CD4-positive, alpha-beta T cell (primary cell): ENCODE measurements at regions not wholly inside any gene's neighbourhood (a gene's known extent, or its start where the extent isn't known, plus 50 kb on each side); places are given as distances from the start of the nearest gene placed in this dataset.

Source experiments
- ATAC-seq: fragments of 200-7000 bp; cut with Tn5 transposase; one replicate; pipeline ENCODE4 v1.10.0; 2022; ENCODE audit warnings: mild to moderate bottlenecking; ENCODE audit not compliant: poor library complexity
- CTCF ChIA-PET: fragments of 350-600 bp; sonication (Branson Sonifier 250); formaldehyde crosslinking; loops from one replicate; lab custom pipeline; 2021; ENCODE audit warnings: antibody characterized with exemption, inconsistent platforms; lab: Charles Lee
- POLR2A ChIA-PET: fragments of 350-600 bp; sonication (Branson Sonifier 250); formaldehyde crosslinking; loops from one replicate; lab custom pipeline; 2021; ENCODE audit warnings: antibody characterized with exemption, inconsistent platforms; lab: Charles Lee
- DNase-seq, 14 experiments: peaks; one replicate each; pipeline ENCODE4 v3.0.0-alpha.2; 2013 to 2020; ENCODE audit warnings: mixed read lengths in 2 of 14
- H3K27ac ChIP-seq, 2 donors: one replicate each; pipeline versions ENCODE4 v1.5.1 to v1.7.0; 2013; ENCODE audit warnings: low read length in 2 of 2, low read depth in 1 of 2, mild to moderate bottlenecking in 1 of 2
- H3K27me3 ChIP-seq, 2 experiments: 1 replicate in 1 of 2; 2 replicates in 1 of 2; pipeline versions ENCODE4 v1.6.1 to v1.7.0; 2013; ENCODE audit warnings: low read length in 2 of 2, control low read depth in 1 of 2, mild to moderate bottlenecking in 1 of 2, moderate library complexity in 1 of 2; ENCODE audit not compliant: insufficient read depth in 2 of 2, control insufficient read depth in 1 of 2
- H3K36me3 ChIP-seq: one replicate; pipeline ENCODE4 v1.6.1; 2013; ENCODE audit warnings: low read length, control low read depth; ENCODE audit not compliant: insufficient read depth
- H3K4me1 ChIP-seq: one replicate; pipeline ENCODE4 v1.6.1; 2013; ENCODE audit warnings: low read length, control low read depth; ENCODE audit not compliant: insufficient read depth
- H3K4me3 ChIP-seq: one replicate; pipeline ENCODE4 v1.5.1; 2013; ENCODE audit warnings: mild to moderate bottlenecking, low read length, moderate library complexity
- H3K9me3 ChIP-seq, 2 experiments: 1 replicate in 1 of 2; 2 replicates in 1 of 2; pipeline versions ENCODE4 v1.6.1 to v1.7.0; 2013; ENCODE audit warnings: low read length in 2 of 2, mild to moderate bottlenecking in 2 of 2, control low read depth in 1 of 2, moderate library complexity in 1 of 2; ENCODE audit not compliant: control insufficient read depth in 1 of 2, insufficient read depth in 1 of 2
- H3K27ac Mint-ChIP-seq: one replicate; pipeline ENCODE4 v1.8.0; 2020; ENCODE audit warnings: mixed read lengths
- H3K27me3 Mint-ChIP-seq: one replicate; pipeline ENCODE4 v1.8.0; 2021; ENCODE audit warnings: mixed read lengths
- H3K36me3 Mint-ChIP-seq: one replicate; pipeline ENCODE4 v1.8.0; 2021; ENCODE audit warnings: low read depth, mixed read lengths
- H3K4me1 Mint-ChIP-seq: one replicate; pipeline ENCODE4 v1.8.0; 2021; ENCODE audit warnings: low read depth, mixed read lengths
- H3K4me3 Mint-ChIP-seq: one replicate; pipeline ENCODE4 v1.8.0; 2020; ENCODE audit warnings: mild to moderate bottlenecking, mixed read lengths
- H3K9me3 Mint-ChIP-seq: one replicate; pipeline ENCODE4 v1.8.0; 2020; ENCODE audit warnings: mixed read lengths
- intact Hi-C, 2 experiments: fragments of 100-400 bp; cut with DNase I in 1 of 2; cut with micrococcal nuclease in 1 of 2; formaldehyde crosslinking; loops; one replicate each; pipeline versions ENCODE4 v1.15.1 to v1.9.0; 2023 to 2025; cut with DNase I, micrococcal nuclease
- TF ChIP-seq, protein P1 (sequence below): fragments of 200-600 bp; IDR thresholded peaks from one replicate; pipeline ENCODE4 v1.8.0; 2022; ENCODE audit warnings: antibody characterized with exemption, mild to moderate bottlenecking

- peaks cover 2% of the 10 kb centered on the region for H3K9me3 Mint-ChIP-seq
- CTCF ChIA-PET, result no interaction called here
- no peak overlapping the region for H3K27ac Mint-ChIP-seq
- H3K9me3 ChIP-seq, result no peaks in the 10 kb centered on the region
- no peaks in the 10 kb centered on the region for H3K36me3 Mint-ChIP-seq
- no peak overlapping the region for H3K4me3 Mint-ChIP-seq
- no peaks in the 10 kb centered on the region for H3K36me3 ChIP-seq
- H3K4me1 ChIP-seq, result no peaks in the 10 kb centered on the region
- H3K27me3 Mint-ChIP-seq, result peaks cover 4% of the 10 kb centered on the region
- DNase-seq (no peak), ATAC-seq (no peak)
- intact Hi-C loops, result no loop called here
- H3K4me3 ChIP-seq, result no peak overlapping the region
- no peak overlapping the region for H3K27ac ChIP-seq
- H3K4me1 Mint-ChIP-seq, result no peaks in the 10 kb centered on the region
- H3K27me3 ChIP-seq, result peaks cover 0 to 3% of the 10 kb centered on the region in 2 experiments
- POLR2A ChIA-PET, result no interaction called here
- TF ChIP-seq, protein P1, sequence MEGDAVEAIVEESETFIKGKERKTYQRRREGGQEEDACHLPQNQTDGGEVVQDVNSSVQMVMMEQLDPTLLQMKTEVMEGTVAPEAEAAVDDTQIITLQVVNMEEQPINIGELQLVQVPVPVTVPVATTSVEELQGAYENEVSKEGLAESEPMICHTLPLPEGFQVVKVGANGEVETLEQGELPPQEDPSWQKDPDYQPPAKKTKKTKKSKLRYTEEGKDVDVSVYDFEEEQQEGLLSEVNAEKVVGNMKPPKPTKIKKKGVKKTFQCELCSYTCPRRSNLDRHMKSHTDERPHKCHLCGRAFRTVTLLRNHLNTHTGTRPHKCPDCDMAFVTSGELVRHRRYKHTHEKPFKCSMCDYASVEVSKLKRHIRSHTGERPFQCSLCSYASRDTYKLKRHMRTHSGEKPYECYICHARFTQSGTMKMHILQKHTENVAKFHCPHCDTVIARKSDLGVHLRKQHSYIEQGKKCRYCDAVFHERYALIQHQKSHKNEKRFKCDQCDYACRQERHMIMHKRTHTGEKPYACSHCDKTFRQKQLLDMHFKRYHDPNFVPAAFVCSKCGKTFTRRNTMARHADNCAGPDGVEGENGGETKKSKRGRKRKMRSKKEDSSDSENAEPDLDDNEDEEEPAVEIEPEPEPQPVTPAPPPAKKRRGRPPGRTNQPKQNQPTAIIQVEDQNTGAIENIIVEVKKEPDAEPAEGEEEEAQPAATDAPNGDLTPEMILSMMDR, result no peak
These were observed 280.4 kb downstream of the UBE3D start for GRCh38 chr6:82785206-82785605.

DNA sequence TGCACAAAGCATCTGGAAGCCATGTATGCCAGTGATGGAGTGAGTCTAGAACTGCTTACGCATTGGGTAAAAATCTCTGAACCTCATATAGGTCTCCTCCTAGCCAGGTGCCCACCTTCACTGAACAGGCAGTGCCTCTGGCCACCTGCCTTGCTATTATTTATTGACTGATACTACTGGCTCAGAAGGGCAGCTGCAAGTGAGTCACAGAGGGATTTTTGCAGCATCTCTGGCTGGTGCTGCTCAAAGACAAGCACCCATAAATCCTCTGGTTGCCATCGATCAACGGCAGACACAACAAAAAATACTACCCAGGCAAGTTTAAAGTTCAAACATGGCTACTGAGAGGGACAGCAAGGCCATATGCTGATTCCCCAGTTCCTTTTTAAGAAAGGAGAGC lies 279.4 kb downstream of the UBE3D start:
- peaks cover 4% of the 10 kb centered on the region for H3K9me3 Mint-ChIP-seq
- no peak overlapping the region for H3K27ac Mint-ChIP-seq
- no peak for ATAC-seq
- no peaks in the 10 kb centered on the region for H3K4me1 ChIP-seq
- no peaks in the 10 kb centered on the region for H3K9me3 ChIP-seq
- no peaks in the 10 kb centered on the region for H3K36me3 ChIP-seq
- no peak overlapping the region for H3K27ac ChIP-seq
- CTCF ChIA-PET, result no interaction called here
- H3K4me3 Mint-ChIP-seq, result no peak overlapping the region
- peaks cover 0 to 3% of the 10 kb centered on the region in 2 experiments for H3K27me3 ChIP-seq
- intact Hi-C loops, result no loop called here
- POLR2A ChIA-PET, result no interaction called here
- TF ChIP-seq, protein P1, result no peak
- no peaks in the 10 kb centered on the region for H3K4me1 Mint-ChIP-seq
- no peaks in the 10 kb centered on the region for H3K36me3 Mint-ChIP-seq
- H3K4me3 ChIP-seq, result no peak overlapping the region
- DNase-seq, result no peak
- peaks cover 4% of the 10 kb centered on the region for H3K27me3 Mint-ChIP-seq

GRCh38 chr6:82795940-82796339 lies 269.7 kb downstream of the UBE3D start:
- H3K36me3 ChIP-seq, result no peaks in the 10 kb centered on the region
- no peaks in the 10 kb centered on the region for H3K36me3 Mint-ChIP-seq
- intact Hi-C loops, result no loop called here
- H3K9me3 ChIP-seq, result no peaks in the 10 kb centered on the region
- H3K27ac ChIP-seq, result no peak overlapping the region
- no peaks in the 10 kb centered on the region for H3K4me1 ChIP-seq
- CTCF ChIA-PET, result interaction anchor here (0.5 kb wide), 1 partner anchor 29 kb away, joined by 3 read pairs; no protein-coding TSS in a partner anchor
- no peak overlapping the region for H3K27ac Mint-ChIP-seq
- ATAC-seq, result no peak
- DNase-seq, result no peak
- H3K4me3 Mint-ChIP-seq, result no peak overlapping the region
- TF ChIP-seq, protein P1, result no peak
- H3K4me1 Mint-ChIP-seq, result no peaks in the 10 kb centered on the region
- H3K27me3 Mint-ChIP-seq, result no peaks in the 10 kb centered on the region
- peaks cover 5% of the 10 kb centered on the region for H3K9me3 Mint-ChIP-seq
- POLR2A ChIA-PET, result no interaction called here
- H3K4me3 ChIP-seq, result no peak overlapping the region
- no peaks in the 10 kb centered on the region for H3K27me3 ChIP-seq
